GM18498 (cell line): ENCODE measurements at regions not wholly inside any gene's neighbourhood (a gene's known extent, or its start where the extent isn't known, plus 50 kb on each side); places are given as distances from the start of the nearest gene placed in this dataset.
"Not testable (repeated sequence)": the region's sequence is repeated elsewhere in the genome, so short reads cannot be mapped to it uniquely, and the experiment has no call there.

Experiments
- ATAC-seq: cut with Tn5 transposase; IDR thresholded peaks from one replicate; pipeline ENCODE4 v1.9.1; 2021; ENCODE audit warnings: mild to moderate bottlenecking, moderate library complexity; ENCODE audit not compliant: unreplicated experiment

DNA sequence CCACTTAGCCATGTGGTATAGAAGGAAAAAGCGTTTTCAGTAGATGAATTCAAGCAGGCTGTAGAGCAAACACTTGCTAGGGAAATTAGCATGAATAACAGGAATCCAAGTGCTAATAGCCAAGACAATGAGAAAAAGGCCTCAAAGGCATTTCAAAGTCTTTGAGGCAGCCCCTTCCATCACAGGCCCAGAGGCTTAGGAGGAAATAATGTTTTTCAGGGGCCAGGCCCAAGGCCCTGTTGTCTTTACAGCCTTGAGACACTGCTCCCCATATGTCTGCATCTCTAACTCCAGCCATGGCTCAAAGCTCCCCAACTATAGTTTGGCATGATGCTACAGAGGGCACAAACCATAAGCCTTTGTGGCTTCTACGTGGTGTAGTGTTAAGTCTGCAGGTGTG lies 563.5 kb downstream of the TAF11L14 start:
- no peak for ATAC-seq

DNA sequence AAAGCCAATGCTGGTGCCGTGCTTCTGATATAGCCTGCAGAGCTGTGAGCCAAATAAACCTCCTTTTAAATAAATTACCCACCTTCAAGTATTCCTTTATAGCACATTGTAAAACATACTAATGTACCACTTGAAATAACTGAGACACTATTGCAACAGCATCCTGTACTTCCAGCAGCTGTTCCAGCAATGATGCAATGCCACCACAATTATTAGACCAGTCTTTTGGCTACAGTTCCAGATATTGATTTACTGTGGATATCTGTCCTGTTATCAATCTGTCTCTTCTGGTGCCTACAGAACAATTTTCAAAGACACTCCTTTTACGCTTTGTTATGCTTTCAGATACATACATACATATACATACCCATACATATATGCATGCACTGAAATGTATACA lies 567.9 kb downstream of the TAF11L14 start:
- no peak for ATAC-seq

DNA sequence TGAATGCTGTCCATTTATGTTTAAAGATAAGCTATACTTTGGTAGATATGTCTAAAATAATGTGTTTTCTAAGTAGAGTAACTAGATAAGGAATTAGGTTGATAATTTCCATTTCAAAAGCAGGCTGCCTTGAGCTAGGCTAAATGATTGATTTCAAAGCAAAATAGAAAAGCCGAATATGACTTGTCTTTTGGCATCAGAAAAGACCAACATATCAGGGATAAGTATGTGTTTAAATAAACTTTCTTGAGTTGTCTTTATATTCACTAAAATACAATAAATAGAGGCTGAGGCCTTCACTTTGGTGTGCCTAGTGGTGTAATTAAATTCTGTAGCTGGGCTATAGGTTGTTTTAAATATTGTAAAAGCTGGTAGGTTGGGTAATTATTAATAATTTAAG lies 569.0 kb downstream of the TAF11L14 start:
- ATAC-seq: no peak

DNA sequence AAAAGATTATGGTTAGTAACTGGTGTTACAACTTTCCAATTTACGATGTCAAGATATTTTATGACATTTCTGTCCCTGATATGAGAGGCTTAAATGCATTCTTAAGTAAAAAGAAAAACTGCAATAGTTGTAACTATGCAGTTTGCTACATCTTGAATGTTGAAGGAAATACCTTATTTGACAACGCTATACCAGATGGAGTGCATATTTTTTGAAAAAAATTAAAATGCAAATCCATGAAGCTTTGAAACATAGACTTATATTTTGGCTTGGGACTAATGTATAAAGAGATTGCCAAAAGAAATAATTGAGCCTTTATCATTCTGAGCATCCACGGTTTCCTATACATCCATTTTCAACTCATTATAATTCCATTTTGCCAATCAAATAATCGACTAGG lies 579.4 kb downstream of the TAF11L14 start:
- ATAC-seq: no peak

DNA sequence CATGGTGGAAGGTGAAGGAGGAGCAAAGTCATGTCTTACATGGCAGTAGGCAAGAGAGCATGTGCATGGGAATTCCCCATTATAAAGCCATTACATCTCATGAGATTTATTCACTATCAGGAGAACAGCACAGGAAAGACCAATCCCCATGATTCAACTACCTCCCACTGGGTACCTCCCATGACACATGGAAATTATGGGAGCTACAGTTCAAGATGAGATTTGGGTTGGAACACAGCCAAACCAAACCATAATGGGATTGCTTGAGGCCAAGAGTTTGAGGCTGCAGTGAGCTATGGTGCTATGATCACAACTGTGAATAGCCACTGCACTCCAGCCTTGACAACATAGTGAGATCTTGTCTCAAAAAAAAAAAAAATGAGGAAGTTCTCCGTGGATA lies 581.8 kb downstream of the TAF11L14 start:
- no peak for ATAC-seq

DNA sequence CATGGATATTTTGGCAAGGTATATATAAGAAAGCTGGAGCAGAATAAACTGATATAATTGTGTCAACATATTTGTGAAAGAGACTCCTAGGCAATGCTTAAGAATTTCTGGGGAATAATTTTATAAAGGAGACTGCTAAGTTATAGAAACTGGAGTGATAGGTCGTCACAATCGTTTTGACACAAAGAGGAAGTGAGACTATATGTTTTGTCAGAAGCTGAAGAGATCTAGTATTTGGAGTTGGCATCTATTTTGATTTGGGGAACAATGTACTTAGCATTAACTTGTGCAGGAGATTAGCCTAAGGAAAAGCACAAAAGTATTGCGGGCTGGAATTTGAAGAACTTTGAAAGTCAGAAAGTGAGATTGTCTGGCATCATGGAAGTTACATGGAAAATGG lies 582.5 kb downstream of the TAF11L14 start:
- no peak for ATAC-seq

DNA sequence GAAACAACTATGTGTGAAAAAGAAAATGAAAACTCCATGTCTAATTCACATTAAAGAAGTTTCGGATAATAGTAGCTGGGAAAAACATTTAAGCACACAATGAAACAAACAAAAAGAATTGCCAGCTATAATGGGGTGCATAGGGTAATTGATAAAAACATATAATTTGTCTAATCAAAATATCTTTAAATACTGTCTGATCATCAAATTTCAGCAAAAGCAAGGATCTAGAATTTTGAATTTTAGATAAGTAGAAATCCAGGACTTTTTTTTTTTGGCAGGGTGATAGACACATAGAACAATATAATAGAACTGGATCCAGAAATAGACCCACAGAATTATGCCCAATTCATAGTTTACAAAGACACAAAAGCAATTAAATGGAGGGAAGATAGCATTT lies 585.0 kb downstream of the TAF11L14 start:
- ATAC-seq: no peak

DNA sequence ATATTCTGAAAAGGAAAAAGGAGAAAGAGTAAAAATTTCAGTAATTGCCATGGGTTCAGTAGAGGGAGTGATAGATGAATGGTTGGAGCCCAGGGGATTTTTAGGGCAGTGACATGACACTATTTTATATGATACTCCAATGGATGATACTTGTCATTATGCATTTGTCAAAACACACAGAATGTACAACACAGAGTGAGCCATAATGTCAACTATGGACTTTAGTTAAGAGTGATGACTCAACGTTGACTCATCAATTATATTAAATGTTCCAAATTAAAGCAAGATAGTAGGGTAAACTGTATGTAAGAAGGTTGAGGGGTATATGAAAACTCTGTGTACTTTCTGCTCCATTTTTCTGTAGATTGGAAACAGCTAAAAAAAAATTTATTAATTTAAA lies 586.4 kb downstream of the TAF11L14 start:
- ATAC-seq: no peak

DNA sequence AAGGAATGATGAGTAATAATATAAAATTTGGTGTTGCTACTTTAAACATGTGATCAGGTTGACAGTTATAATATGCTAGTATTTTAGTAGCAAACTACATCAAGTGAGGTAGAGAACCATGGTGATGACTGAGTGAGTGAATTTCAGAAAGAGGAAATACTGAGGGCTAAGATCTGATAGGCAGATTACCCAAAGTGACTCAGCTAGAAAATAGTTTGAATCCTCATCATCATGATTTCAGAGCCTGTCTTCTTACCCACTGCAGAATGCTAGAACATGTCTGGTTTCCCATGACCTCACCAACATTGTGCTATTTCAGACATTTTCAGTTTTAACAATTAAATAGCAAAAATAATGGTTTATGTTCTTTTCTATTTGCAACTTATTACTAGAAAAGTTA lies 602.1 kb downstream of the TAF11L14 start:
- no peak for ATAC-seq

DNA sequence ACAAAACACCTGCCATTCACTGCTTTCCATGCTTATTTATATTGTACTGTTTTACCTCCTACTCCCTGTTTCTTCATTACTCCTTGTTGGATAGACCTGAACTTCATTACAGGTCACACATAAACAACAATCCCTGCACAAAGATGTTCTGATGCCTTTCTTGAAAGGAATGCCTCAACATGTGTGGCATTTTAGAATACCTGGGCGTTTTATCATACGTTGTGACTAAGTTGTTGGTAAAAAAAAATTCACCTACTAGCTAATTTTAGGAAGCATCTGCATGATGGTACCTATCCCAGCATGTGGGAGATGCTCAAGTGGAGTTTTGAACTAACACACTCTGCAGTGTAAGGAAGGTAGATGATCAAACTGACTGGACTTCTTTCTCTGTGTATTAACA lies 604.1 kb downstream of the TAF11L14 start:
- no peak for ATAC-seq

DNA sequence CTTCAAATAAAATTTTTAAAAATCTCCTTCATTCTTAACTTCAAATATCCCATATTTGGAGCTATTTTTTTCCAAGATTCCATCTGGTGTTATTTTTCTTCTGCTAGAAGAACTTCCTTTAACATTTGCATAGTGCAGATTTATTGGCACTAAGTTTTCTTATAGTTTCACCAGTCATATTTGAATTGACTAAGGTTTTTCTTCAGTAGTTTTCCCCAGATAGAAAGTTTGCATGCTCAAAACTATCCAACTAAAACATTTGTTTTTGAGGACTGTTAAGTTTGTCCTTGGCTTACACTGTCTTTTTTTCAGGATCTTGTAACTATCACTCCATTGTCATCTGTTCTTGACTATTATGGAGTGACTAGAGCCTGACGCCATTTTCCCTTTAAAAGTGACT lies 606.7 kb downstream of the TAF11L14 start:
- no peak for ATAC-seq

DNA sequence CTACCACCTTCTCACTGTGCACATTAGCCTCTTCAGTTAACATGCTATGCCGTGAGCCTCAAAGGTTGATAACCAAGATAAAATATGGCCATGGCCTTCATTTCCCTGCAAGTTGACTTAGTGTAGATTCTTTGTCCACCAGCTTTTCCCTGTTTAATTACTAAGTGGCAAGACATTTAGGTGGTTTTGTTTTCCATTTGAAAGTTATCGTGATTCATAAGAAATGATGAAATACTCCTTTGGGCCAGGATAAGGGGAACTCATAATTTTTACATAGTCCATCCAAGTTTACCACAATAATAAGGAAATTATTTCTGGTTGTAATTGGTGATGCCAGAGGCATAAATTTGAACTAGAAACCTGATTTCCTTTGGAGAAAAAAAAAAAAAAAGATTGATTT lies 609.6 kb downstream of the TAF11L14 start:
- ATAC-seq: no peak

DNA sequence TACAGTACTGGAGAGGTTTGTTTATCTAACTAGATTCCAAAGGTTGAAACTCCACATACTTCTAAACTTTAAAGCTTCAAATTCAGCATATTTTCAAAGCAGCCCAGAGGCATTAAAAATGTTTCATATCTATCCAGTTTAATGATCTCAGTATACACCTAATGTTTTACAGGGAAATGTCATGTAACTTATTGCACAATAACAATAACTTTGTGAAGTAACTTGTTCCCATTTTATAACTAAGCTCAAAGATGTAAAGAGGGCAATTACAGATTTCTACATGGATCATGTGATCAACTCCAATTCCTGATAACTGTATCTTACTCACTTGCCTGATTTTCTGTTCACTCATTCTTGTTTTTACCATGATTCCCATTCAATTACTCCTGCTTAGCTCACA lies 610.0 kb downstream of the TAF11L14 start:
- ATAC-seq: no peak

DNA sequence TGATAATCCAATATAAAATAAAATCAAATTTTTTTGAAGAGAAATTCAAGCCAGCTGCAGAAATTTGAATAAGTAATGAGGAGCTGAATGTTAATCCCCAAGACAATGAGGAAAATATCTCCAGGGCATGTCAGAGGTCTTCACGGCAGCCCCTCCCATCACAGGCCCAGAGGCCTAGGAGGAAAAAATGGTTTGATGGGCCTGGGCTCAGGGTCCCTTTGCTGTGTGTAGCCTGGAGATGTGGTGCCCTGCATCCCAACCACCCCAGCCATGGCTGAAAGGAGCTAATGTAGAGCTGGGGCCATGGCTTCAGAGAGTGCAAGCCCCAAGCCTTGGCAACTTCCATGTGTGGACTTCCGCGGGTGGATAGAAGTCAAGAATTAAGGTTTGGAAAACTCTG lies 618.3 kb downstream of the TAF11L14 start:
- no peak for ATAC-seq

DNA sequence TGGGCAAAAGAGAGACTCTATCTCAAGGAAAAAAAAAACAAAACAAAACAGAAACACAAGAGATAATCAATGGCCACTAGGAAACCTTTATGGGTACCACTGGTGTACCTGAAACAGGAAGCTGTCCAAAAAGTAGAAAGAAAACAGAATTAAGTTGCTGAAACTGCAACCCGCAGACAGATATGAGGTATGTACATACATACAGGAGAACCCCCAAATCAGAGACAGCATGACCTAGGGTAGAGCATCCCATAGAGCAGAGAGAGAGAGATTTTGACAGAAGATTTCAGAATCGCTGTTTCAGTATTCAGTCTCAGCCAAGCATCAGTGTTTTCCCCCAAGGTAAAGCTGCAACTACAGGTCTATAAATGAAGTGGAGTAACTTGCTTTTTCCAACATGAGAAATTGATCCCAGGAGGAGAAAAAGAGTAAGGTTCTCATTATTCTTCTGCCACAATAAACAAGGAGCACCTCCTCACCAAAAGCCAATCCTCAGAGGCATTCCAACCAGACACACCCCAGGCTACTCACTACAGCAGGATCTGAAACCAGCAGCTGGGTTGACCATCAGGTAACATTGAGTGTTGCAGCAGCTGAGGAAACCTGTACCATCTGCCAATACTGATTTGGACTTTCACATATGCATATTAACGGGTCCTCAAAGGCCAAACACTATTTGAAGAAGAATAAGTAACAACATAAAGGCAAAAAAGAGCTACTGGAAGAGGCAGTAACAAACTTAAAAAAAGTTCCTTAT lies 630.0 kb downstream of the TAF11L14 start:
- no peak for ATAC-seq

DNA sequence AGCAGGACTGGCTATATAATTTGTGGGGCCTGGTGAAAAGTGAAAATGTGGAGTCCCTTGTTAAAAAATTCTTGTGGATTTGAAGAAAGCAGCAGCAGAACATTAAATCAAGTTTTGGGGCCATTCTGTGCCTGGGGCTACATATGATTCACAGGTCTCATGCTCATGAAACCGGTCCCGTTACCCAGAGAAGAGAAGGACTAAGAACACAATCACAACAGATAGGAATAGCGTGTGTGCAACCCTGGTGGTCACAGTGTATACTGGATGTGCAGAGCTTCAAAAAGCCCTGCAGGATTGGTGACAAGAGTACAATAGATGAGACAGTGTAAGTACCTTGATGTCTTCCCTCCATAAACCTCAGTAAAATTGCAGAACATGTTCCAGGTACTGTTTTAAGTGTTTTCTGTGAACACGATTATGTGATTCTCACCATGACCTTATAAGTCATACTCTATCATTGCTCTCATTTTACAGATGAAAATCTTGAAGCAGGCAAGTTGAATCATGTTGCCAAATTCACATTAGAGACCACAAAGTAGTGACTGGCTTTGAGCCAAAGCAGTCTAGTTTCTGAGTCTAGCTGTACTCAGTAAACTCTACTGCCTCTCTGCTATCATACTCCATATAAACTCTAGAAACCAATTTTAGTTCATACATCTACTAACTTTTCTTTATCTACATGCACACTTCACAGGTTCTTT lies 636.5 kb downstream of the TAF11L14 start:
- ATAC-seq: no peak

DNA sequence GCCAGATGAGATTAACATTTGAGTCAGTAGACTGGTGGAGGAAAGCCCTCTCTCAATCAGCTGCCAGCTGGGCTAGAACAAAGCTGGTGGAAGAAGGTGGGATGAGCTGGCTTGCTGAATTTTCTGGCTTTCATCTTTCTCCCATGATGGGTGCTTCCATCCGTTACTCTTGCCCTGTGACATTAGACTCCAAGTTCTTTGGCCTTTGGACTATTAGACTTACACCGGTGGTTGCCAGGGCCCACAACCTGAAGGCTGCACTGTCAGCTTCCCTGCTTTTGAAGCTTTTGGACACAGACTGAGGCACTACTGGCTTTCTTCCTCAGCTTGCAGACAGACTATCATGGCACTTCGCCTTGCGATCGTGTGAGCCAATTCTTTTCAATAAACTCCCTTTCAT lies 642.7 kb downstream of the TAF11L14 start:
- ATAC-seq: no peak

DNA sequence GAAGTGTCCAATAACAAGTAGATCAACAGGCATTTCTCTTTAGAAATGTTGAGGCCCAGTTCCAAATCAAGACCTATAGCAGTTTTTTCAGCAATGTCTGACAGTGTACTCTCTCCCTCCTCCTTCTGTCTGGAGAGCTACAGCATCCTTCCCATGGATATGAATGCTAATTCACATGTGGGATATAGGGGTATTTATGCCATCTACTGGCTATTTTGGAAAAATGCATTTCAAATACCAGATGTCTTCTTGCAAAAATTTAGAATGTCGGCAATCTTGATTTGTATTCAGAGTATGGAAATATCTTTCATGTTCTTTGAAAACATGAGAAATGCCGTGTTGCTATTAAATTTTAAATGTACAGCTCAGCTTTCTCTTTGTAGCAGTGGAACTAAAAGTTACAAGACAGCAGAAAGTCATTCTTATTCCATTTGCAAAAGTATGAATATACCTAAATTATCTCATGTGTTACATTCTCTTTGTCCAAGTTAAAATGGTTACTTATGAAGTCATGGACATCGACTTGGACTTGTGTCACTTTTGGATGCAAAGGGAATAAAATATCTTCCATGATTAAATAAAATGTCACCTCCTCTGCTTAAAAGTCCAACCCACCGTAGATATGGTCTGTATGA lies 647.8 kb downstream of the TAF11L14 start:
- ATAC-seq: no peak

DNA sequence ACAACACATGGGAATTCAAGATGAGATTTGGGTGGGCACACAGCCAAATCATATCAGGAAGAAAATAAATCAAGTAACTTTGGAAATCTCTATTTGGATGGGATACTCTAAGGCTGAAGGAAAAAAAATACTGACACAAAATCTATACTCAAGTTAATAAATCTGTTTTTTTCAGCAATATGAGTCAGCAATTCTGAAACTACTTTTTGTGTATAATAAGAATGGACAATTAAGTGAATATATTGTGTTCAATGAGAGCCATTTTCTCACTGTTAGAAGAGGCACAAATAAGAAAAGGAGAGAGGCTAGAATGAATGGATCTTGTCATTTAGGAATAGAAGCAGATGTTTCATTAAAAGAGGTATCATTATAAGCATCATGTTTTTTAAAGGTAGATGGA lies 651.0 kb downstream of the TAF11L14 start:
- ATAC-seq: no peak

DNA sequence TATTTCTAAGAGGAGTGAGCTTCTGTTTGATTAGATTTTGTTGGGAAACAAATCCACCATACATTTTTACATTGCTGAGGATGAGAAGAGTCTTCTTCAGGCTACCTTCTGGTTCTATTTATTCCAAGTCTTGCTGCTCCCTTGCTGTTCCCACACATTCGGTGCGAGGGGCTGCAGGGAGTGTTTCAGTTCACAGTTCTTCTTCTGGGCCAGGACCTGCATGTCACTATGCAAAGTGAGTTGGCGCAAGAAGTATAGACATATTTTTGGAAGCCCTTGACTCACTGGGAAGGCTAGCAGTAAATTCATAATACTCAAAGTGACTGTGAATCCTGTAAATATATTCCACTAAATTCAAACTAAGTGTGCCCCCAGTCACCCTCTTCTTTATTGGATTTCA lies 657.9 kb downstream of the TAF11L14 start:
- no peak for ATAC-seq

DNA sequence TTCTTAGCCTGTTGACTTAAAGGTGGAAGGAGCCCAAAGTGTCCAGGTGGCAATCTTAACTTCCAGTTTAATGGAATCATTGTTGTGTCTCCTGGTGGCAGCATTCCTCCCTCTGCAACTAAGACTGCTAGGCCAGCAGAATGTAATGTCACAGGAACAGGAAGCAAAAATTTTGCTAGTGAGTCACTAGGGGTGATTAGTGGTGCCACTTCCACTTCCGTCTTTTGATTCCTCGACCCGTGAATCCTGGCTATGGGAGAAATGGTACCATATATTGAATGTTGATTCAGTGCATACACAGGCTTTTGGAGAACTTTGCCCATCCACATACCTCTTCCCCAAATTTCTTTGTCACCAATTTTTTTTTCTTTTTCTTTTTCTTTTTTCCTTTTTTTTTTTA lies 661.4 kb downstream of the TAF11L14 start:
- not testable (repeated sequence) for ATAC-seq

DNA sequence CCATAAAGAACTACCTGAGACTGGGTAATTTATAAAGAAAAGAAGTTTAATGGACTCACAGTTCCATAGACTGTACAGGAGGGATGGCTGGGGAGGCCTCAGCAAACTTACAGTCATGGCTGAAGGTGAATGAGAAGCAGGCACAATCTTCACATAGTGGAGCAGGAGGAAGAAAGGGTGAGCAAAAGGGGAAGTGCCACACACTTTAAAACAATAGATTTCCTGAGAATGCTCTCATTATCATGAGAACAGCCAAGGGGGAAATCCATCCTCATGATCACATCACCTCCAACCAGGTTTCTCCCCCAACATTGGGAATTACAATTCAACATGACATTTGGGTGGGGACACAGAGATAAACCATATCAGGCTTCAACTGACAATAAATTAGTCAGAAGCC lies 664.9 kb downstream of the TAF11L14 start:
- no peak for ATAC-seq
